GM12878 (cell line): ENCODE measurements at regions not wholly inside any gene's neighbourhood (a gene's known extent, or its start where the extent isn't known, plus 50 kb on each side); places are given as distances from the start of the nearest gene placed in this dataset.

ENCODE experiments used
- ATAC-seq: fragments of 200-7000 bp; cut with Tn5 transposase; 3 replicates; pipeline ENCODE4 v1.9.1; 2020; ENCODE audit warnings: mild to moderate bottlenecking, moderate library complexity
- BruUV-seq: library from RNA; stranded (reverse); fragments of 400-500 nt; replicated peaks from 2 replicates; lab custom pipeline; 2021; lab: Mats Ljungman, UMichigan
- CTCF ChIA-PET: fragments of 300-600 bp; sonication (Branson Sonifier 250); formaldehyde crosslinking; extraction: SDS; loops from one replicate; lab custom pipeline; 2021; ENCODE audit warnings: inconsistent platforms; lab: Yijun Ruan, JAX
- POLR2A ChIA-PET: fragments of 350-600 bp; formaldehyde crosslinking; extraction: SDS; loops from one replicate; lab custom pipeline; 2021; ENCODE audit warnings: inconsistent platforms; lab: Charles Lee
- RAD21 ChIA-PET: fragments of 300-600 bp; sonication (Branson Sonifier 250); formaldehyde crosslinking; loops from one replicate; lab custom pipeline; 2023; ENCODE audit warnings: antibody characterized with exemption; ENCODE audit not compliant: unreplicated experiment; lab: Charles Lee
- SMC1A ChIA-PET: fragments of 300-600 bp; sonication (Branson Sonifier 250); formaldehyde crosslinking; loops from one replicate; lab custom pipeline; 2023; ENCODE audit not compliant: unreplicated experiment, uncharacterized antibody; lab: Charles Lee
- DNase-seq: peaks from one replicate; pipeline ENCODE4 v3.0.0-alpha.2; 2011; ENCODE audit warnings: low read depth, low spot score
- FAIRE-seq: peaks from 3 replicates; lab custom pipeline; 2011; peaks lifted over from hg19 to GRCh38; lab: Jason Lieb, UNC
- H2AFZ ChIP-seq: 2 replicates; pipeline ENCODE4 v1.6.0; 2011; ENCODE audit warnings: low read depth, low read length, control low read depth; ENCODE audit not compliant: control insufficient read depth
- H3K27ac ChIP-seq: 2 replicates; pipeline ENCODE4 v1.5.1; 2011; ENCODE audit warnings: control low read depth; ENCODE audit not compliant: control insufficient read depth, insufficient read depth
- H3K27me3 ChIP-seq, 2 experiments: replicated peaks in 1 of 2; 2 replicates each; pipeline versions ENCODE4 v1.6.0 to v1.6.1; 2011; ENCODE audit warnings: low read length in 1 of 2; ENCODE audit not compliant: control insufficient read depth in 2 of 2, insufficient read depth in 2 of 2
- H3K36me3 ChIP-seq, 2 experiments: 2 replicates each; pipeline ENCODE4 v1.5.1; 2011; ENCODE audit warnings: low read length in 1 of 2; ENCODE audit not compliant: control insufficient read depth in 2 of 2, insufficient read depth in 2 of 2
- H3K4me1 ChIP-seq: 2 replicates; pipeline ENCODE4 v1.6.1; 2011; ENCODE audit warnings: mild to moderate bottlenecking, low read length, moderate library complexity, mixed read lengths; ENCODE audit not compliant: control insufficient read depth, insufficient read depth
- H3K4me2 ChIP-seq: 2 replicates; pipeline ENCODE4 v1.6.0; 2011; ENCODE audit warnings: control low read depth; ENCODE audit not compliant: control insufficient read depth, insufficient read depth
- H3K4me3 ChIP-seq: fragments of 200-600 bp; sonication (generic); 2 replicates; pipeline ENCODE4 v1.5.1; 2016
- H3K79me2 ChIP-seq: 2 replicates; pipeline ENCODE4 v1.6.0; 2011; ENCODE audit warnings: low read length; ENCODE audit not compliant: control insufficient read depth, insufficient read depth
- H3K9ac ChIP-seq: 2 replicates; pipeline ENCODE4 v1.8.0; 2011; ENCODE audit warnings: low read length, control low read depth, mixed read lengths; ENCODE audit not compliant: control insufficient read depth, insufficient read depth
- H3K9me3 ChIP-seq: replicated peaks from 3 replicates; pipeline ENCODE4 v1.5.1; 2011; ENCODE audit warnings: mild to moderate bottlenecking, low read length; ENCODE audit not compliant: control insufficient read depth, insufficient read depth
- H4K20me1 ChIP-seq: 2 replicates; pipeline ENCODE4 v1.6.0; 2011; ENCODE audit not compliant: control insufficient read depth, insufficient read depth
- BHLHE40 ChIP-seq, 2 experiments: fragments of 450-650 bp in 1 of 2; IDR thresholded peaks; 2 replicates each; pipeline ENCODE4 v1.6.1; 2011 to 2017; ENCODE audit warnings: low read depth in 2 of 2, borderline replicate concordance in 1 of 2, improper control_type of control experiment in 1 of 2, low read length in 1 of 2, mild to moderate bottlenecking in 1 of 2
- EED ChIP-seq: sonication (generic); IDR thresholded peaks from 2 replicates; pipeline ENCODE4 v1.6.1; 2016; ENCODE audit warnings: antibody characterized with exemption, low read depth
- EP300 ChIP-seq, 2 experiments: fragments of 150-350 bp in 1 of 2; IDR thresholded peaks; 2 replicates each; pipeline ENCODE4 v1.6.1; 2011 to 2012; ENCODE audit warnings: low read depth in 2 of 2, low read length in 2 of 2, borderline replicate concordance in 1 of 2, improper control_type of control experiment in 1 of 2, inconsistent platforms in 1 of 2; ENCODE audit not compliant: control insufficient read depth in 1 of 2
- GATAD2B ChIP-seq: fragments of 450-650 bp; conservative IDR thresholded peaks from 2 replicates; pipeline ENCODE4 v1.6.1; 2017; ENCODE audit warnings: low read depth, mild to moderate bottlenecking, moderate library complexity
- HDAC2 ChIP-seq: fragments of 200-600 bp; sonication (generic); IDR thresholded peaks from 2 replicates; pipeline ENCODE4 v1.6.1; 2017
- MTA3 ChIP-seq: IDR thresholded peaks from 2 replicates; pipeline ENCODE4 v1.6.1; 2012; ENCODE audit warnings: low read length, inconsistent platforms, borderline replicate concordance
- NBN ChIP-seq: fragments of 450-650 bp; IDR thresholded peaks from 2 replicates; pipeline ENCODE4 v1.6.1; 2016
- NFIC ChIP-seq: IDR thresholded peaks from 2 replicates; pipeline ENCODE4 v1.6.1; 2012; ENCODE audit warnings: low read depth, mild to moderate bottlenecking, inconsistent platforms, low read length, moderate library complexity
- RB1 ChIP-seq: fragments of 450-650 bp; formaldehyde crosslinking; IDR thresholded peaks from 2 replicates; pipeline ENCODE4 v1.6.1; 2017; ENCODE audit warnings: mild to moderate bottlenecking, borderline replicate concordance
- SPI1 ChIP-seq: IDR thresholded peaks from 2 replicates; pipeline ENCODE4 v1.6.1; 2011; ENCODE audit warnings: low read depth, mild to moderate bottlenecking, low read length, moderate library complexity, borderline replicate concordance; ENCODE audit not compliant: insufficient read depth
- SRF ChIP-seq, 2 experiments: IDR thresholded peaks; 2 replicates each; pipeline ENCODE4 v1.6.1; 2011; ENCODE audit warnings: low read depth in 2 of 2, low read length in 2 of 2, mild to moderate bottlenecking in 1 of 2, moderate library complexity in 1 of 2
- SUZ12 ChIP-seq: fragments of 200-600 bp; sonication (generic); IDR thresholded peaks from one replicate; pipeline ENCODE4 v1.6.1; 2018; ENCODE audit warnings: antibody characterized with exemption, mild to moderate bottlenecking; ENCODE audit not compliant: unreplicated experiment
- ZNF274 ChIP-seq: IDR thresholded peaks from one replicate; pipeline ENCODE4 v1.8.0; 2011; ENCODE audit not compliant: insufficient read length, insufficient read depth
- WGBS: methylation state at CpG from one replicate; pipeline ENCODE4 v1.1.6; 2016; ENCODE audit warnings: low lambda C conversion rate; ENCODE audit not compliant: insufficient replicate concordance, insufficient coverage; ENCODE audit errors: missing lambda C conversion rate; 5-methylcytosine and 5-hydroxymethylcytosine counted together
- in situ Hi-C: fragments of 300-500 bp; cut with MboI; formaldehyde crosslinking; loops from 9 replicates; pipeline ENCODE4 v1.14.3; 2018; ENCODE audit warnings: mixed read lengths
- intact Hi-C: fragments of 100-400 bp; cut with micrococcal nuclease; formaldehyde crosslinking; loops from one replicate; pipeline ENCODE4 v1.14.2; 2022; ENCODE audit not compliant: unreplicated experiment
- TF ChIP-seq, protein P1 (sequence below): IDR thresholded peaks from 2 replicates; pipeline ENCODE4 v1.6.1; 2011; ENCODE audit warnings: low read depth, low read length, improper control_type of control experiment, borderline replicate concordance

DNA sequence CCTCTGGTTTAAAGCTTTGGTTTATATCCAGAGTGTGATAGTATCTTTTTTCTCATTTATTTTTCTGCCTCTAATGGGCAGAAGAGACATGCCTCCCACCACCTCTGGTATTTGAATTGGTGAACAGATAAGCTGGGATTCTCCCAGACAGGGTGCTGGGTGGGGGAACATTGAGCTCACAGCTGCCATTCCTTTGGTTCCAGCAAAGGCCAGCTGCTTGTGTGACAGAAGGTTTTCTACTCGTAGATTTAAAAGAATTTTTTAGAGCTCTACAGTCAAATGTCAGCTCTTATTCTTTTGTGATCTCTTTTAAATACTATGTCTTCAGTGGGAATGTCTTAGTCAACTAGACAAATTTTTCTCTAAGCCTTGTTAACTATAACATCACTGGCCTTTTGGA lies 54.7 kb upstream of the ADAMTS16 start:
- FAIRE-seq: no peak
- H2AFZ ChIP-seq: no peak overlapping the region
- H3K27me3 ChIP-seq: no peaks in the 10 kb centered on the region
- no peak overlapping the region for H3K9ac ChIP-seq
- RAD21 ChIA-PET: no interaction called here
- POLR2A ChIA-PET: interaction anchor here (0.7 kb wide), 1 partner anchor 21 kb away, joined by 3 read pairs; no protein-coding TSS in a partner anchor
- H3K9me3 ChIP-seq: no peaks in the 10 kb centered on the region
- intact Hi-C loops: no loop called here
- H3K27ac ChIP-seq: no peak overlapping the region
- H3K4me2 ChIP-seq: no peak overlapping the region
- SMC1A ChIA-PET: interaction anchor here (0.6 kb wide), 1 partner anchor 96 kb away, joined by 3 read pairs; no protein-coding TSS in a partner anchor
- no peak for DNase-seq
- no peaks in the 10 kb centered on the region for H4K20me1 ChIP-seq
- TF ChIP-seq BHLHE40 (IDR thresholded peaks at IDR 0.05; ENCODE audit: borderline replicate concordance in 1 of 2, low read depth in 2 of 2, low read length in 1 of 2) (no peak), SUZ12 (no peak), SRF (IDR thresholded peaks at IDR 0.05; ENCODE audit: low read depth in 2 of 2, low read length in 2 of 2) (no peak)
- H3K4me1 ChIP-seq: no peaks in the 10 kb centered on the region
- in situ Hi-C loops: no loop called here
- H3K36me3 ChIP-seq: no peaks in the 10 kb centered on the region
- BruUV-seq: no TSS peak
- no peak overlapping the region for H3K4me3 ChIP-seq
- ATAC-seq: no peak
- no peaks in the 10 kb centered on the region for H3K79me2 ChIP-seq
- CTCF ChIA-PET: no interaction called here
- 0% methylated on average over 1 of the region's 1 CpG for WGBS

DNA sequence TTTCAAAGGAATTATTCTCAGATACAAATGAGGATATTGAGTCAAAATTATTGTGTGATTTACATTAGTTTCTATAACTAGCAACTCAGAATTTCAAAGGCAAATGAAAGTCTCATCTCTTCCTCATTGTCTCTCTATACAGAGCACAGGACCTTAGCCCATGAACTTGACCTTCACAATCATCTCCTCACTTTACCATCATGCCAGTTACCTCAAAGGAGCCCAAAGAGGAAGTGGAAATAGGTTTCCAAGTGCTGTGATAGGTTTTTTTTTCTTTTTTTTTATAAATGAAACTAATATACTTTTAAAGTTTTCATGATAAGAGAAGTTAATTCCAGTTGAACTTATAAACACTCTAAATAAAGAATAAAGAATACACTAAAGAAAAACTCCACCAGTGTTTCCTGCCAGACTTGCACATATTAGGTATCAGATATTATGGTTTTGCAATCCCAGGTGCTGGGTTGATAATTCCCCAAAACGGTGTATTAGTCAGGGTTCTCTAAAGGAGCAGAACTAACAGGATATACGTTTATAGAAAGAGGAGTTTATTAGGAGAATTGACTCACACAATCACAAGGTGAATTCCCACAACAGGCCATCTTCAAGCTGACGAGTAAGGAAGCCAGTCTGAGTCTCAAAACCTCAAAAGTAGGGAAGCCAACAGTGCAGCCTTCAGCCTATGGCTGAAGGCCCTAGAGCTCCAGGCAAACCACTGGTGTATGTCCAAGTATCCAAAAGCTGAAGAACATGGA lies 50.1 kb upstream of the ADAMTS16 start:
- Histone ChIP-seq H3K79me2 (no peaks in the 10 kb centered on the region), H3K9ac (no peak overlapping the region), H3K9me3 (no peaks in the 10 kb centered on the region), H3K27ac (no peak overlapping the region), H3K4me3 (no peak overlapping the region), H2AFZ (no peak overlapping the region), H4K20me1 (no peaks in the 10 kb centered on the region), H3K27me3 (no peaks in the 10 kb centered on the region), H3K4me1 (no peaks in the 10 kb centered on the region), H3K4me2 (no peak overlapping the region), H3K36me3 (no peaks in the 10 kb centered on the region)
- DNase-seq: no peak
- no TSS peak for BruUV-seq
- ATAC-seq: no peak
- POLR2A ChIA-PET: no interaction called here
- intact Hi-C loops: no loop called here
- no peak for FAIRE-seq
- CTCF ChIA-PET: no interaction called here
- in situ Hi-C loops: no loop called here
- SMC1A ChIA-PET: interaction anchor here (1.0 kb wide), 2 partner anchors 21 to 22 kb away, joined by 3 to 4 read pairs; no protein-coding TSS in a partner anchor
- RAD21 ChIA-PET: no interaction called here
- WGBS: 0% methylated on average over 3 of the region's 3 CpGs
- TF ChIP-seq SPI1 (peak; percentile 47), ZNF274 (no peak), GATAD2B (no peak), RB1 (no peak), EED (peak; percentile 17; the same call in 1 of the 2 replicates), HDAC2 (no peak), EP300 (IDR thresholded peaks at IDR 0.05; ENCODE audit: borderline replicate concordance in 1 of 2, control insufficient read depth in 1 of 2, low read depth in 2 of 2, low read length in 2 of 2) (no peak), MTA3 (no peak), NFIC (peak; percentile 40; the same call in 1 of the 2 replicates), BHLHE40 (IDR thresholded peaks at IDR 0.05; ENCODE audit: borderline replicate concordance in 1 of 2, low read depth in 2 of 2, low read length in 1 of 2) (no peak), NBN (no peak)
- TF ChIP-seq, protein P1, sequence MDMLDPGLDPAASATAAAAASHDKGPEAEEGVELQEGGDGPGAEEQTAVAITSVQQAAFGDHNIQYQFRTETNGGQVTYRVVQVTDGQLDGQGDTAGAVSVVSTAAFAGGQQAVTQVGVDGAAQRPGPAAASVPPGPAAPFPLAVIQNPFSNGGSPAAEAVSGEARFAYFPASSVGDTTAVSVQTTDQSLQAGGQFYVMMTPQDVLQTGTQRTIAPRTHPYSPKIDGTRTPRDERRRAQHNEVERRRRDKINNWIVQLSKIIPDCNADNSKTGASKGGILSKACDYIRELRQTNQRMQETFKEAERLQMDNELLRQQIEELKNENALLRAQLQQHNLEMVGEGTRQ: no peak
